Activated T-helper 17 cell treated with anti-CD3 and anti-CD28 coated beads, Interleukin-2, amount 50 U/mL, for 72 hours (primary cell): ENCODE measurements at regions not wholly inside any gene's neighbourhood (a gene's known extent, or its start where the extent isn't known, plus 50 kb on each side); places are given as distances from the start of the nearest gene placed in this dataset.

Source experiments
- ATAC-seq: fragments of 150-1000 bp; cut with Tn5 transposase; replicated peaks from 2 replicates; pipeline ENCODE4 v1.10.0; 2021; ENCODE audit warnings: mild to moderate bottlenecking, moderate library complexity
- H3K27ac Mint-ChIP-seq: one replicate; pipeline ENCODE4 v1.8.0; 2022; ENCODE audit warnings: mixed read lengths
- H3K27me3 Mint-ChIP-seq: one replicate; pipeline ENCODE4 v1.8.0; 2022; ENCODE audit warnings: mixed read lengths
- H3K36me3 Mint-ChIP-seq: one replicate; pipeline ENCODE4 v1.8.0; 2022; ENCODE audit warnings: low read depth, mild to moderate bottlenecking, mixed read lengths
- H3K4me1 Mint-ChIP-seq: one replicate; pipeline ENCODE4 v1.8.0; 2022; ENCODE audit warnings: mixed read lengths
- H3K4me3 Mint-ChIP-seq: one replicate; pipeline ENCODE4 v1.8.0; 2022; ENCODE audit warnings: mild to moderate bottlenecking, mixed read lengths
- H3K9me3 Mint-ChIP-seq: one replicate; pipeline ENCODE4 v1.8.0; 2022; ENCODE audit warnings: mixed read lengths

DNA sequence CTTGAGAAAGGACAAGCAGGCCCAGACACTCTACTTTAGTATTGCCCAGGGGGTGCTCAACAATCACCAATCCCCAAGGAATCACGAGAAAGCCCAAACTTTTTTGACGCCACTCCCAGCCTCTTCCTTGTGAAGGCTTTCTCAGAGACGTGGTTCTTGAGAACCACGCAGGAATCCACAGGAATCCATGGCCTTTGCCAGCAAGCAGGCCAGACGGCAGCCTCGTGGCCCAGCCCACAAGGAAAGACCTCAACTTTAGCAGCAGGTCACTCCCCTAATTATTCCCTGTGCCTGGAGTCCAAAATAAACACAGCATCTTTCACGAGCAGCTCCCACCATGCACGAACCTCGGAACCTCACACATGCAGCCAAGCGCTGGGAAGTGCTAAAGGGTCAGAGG lies 104.2 kb downstream of the WT1 start:
- no peak for ATAC-seq
- H3K27me3 Mint-ChIP-seq, result peaks cover 28% of the 10 kb centered on the region

DNA sequence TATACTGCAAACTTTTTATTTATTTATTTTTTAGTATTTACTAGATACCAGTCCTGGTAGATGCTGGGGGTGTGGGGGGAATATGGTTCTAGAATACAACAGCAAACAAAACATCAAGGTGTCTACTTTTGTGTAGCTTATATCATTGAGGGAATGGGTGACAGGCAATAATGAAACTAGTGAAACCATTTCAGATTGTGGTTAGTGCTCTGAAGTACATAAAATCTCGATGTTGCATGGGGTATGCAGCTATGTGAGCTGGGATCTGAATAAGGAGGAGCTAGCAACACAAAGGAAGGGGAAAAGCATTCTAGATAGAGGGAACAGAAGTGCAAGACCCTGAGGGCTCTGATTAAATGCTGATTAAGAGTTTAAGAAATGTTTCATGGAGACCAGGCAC lies 103.5 kb downstream of the WT1 start:
- no peaks in the 10 kb centered on the region for H3K4me1 Mint-ChIP-seq
- ATAC-seq, result peak; percentile 28
- no peak overlapping the region for H3K27ac Mint-ChIP-seq
- H3K4me3 Mint-ChIP-seq, result peak overlapping the region; percentile 69
- H3K36me3 Mint-ChIP-seq, result no peaks in the 10 kb centered on the region
- H3K27me3 Mint-ChIP-seq, result peaks cover 30% of the 10 kb centered on the region
- H3K9me3 Mint-ChIP-seq, result no peaks in the 10 kb centered on the region

More for the DNA sequence above, 104.2 kb downstream of the WT1 start:
- Mint-ChIP-seq H3K9me3 (no peaks in the 10 kb centered on the region), H3K36me3 (no peaks in the 10 kb centered on the region), H3K4me3 (no peak overlapping the region), H3K4me1 (no peaks in the 10 kb centered on the region), H3K27ac (no peak overlapping the region)

DNA sequence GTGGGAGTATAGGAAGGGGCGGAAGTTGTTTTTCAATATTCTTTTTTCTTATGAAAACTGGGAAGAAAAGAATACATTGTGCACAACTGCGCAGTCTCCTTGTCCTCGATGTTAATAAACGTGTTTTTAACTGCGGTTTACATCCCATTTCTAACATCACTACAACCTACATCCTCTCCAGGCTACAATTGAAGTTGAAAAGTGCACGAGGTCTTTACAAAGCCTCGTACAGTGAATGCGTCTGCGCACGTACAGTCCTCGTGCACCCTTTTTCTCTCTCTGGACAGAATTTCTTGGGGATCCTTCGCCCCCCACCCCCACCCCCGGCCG lies 102.4 kb downstream of the WT1 start:
- H3K27me3 Mint-ChIP-seq, result peaks cover 30% of the 10 kb centered on the region
- no peaks in the 10 kb centered on the region for H3K36me3 Mint-ChIP-seq
- peak overlapping the region; percentile 69 for H3K4me3 Mint-ChIP-seq

DNA sequence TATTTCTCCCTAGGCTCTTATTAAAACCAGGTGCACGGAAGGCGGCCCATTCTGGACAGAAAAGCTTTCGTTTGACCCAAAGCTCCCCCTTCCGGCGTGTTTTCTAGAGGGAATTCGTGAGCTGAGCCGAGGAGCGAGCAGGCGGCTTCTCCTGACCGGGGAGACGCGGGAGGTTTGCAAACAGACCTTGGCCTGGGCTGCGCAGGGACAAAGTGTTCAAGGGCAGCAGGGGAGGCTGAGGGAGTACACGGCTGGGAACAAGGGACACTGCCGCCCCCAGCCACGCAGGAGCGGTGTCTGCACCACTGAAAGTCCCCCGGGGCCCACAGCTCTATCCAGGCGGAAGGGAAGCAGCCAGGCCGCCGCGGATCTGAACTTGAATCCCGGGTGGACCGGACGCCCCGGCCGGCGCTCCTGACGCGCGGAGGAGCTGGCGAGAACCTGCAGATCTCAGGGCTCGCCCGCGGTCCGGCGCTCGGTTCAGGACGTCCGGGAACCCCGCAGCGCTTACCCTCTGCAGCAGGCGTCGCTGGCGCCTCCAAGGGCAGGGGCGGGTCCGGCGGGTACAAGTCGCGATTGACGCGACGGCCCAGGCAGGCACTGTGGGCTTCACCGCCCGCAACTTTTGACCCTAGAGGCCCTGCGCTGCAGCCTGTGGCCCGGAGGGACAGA lies 101.9 kb downstream of the WT1 start:
- peak; percentile 59 for ATAC-seq
- Mint-ChIP-seq H3K27me3 (peaks cover 30% of the 10 kb centered on the region), H3K4me3 (peak overlapping the region; percentile 69), H3K27ac (no peak overlapping the region), H3K36me3 (no peaks in the 10 kb centered on the region), H3K4me1 (no peaks in the 10 kb centered on the region), H3K9me3 (no peaks in the 10 kb centered on the region)

More for the DNA sequence above, 102.4 kb downstream of the WT1 start:
- Mint-ChIP-seq H3K9me3 (no peaks in the 10 kb centered on the region), H3K27ac (no peak overlapping the region), H3K4me1 (no peaks in the 10 kb centered on the region)
- ATAC-seq, result peak; percentile 28

DNA sequence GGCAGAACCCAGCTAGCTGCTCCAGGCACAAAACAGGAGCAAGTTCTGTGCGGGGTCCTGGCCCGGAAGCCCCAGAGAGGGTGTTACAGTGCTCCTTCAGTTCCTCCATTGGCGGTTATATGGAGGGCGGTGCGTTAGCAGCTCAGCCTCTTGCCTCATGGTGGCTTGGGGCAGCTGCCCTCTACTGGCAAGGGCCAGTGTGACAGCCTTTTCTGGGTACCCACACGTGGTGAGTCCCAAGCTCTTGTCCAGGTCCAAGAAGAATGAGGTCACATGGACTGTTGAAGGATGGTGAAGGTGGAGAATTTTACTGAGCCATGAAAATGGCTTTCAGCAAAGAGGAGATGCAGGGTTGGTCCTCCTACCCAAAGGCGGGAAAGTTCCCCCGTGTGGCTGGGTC lies 100.5 kb downstream of the WT1 start:
- no peaks in the 10 kb centered on the region for H3K9me3 Mint-ChIP-seq
- no peaks in the 10 kb centered on the region for H3K4me1 Mint-ChIP-seq
- H3K36me3 Mint-ChIP-seq, result no peaks in the 10 kb centered on the region
- peaks cover 30% of the 10 kb centered on the region for H3K27me3 Mint-ChIP-seq
- ATAC-seq, result no peak
- H3K27ac Mint-ChIP-seq, result no peak overlapping the region
- H3K4me3 Mint-ChIP-seq, result peak overlapping the region; percentile 69
